H9 (cell line): ENCODE measurements at regions not wholly inside any gene's neighbourhood (a gene's known extent, or its start where the extent isn't known, plus 50 kb on each side); places are given as distances from the start of the nearest gene placed in this dataset.

Experiments
- DNase-seq: peaks from one replicate; pipeline ENCODE4 v3.0.0-alpha.2; 2017
- H2AFZ ChIP-seq: one replicate; pipeline ENCODE4 v1.6.1; 2013; ENCODE audit warnings: mild to moderate bottlenecking, low read length, control low read depth, moderate library complexity
- H2AK5ac ChIP-seq: 2 replicates; pipeline ENCODE4 v1.6.1; 2013; ENCODE audit warnings: low read length, control low read depth, mixed read lengths; ENCODE audit not compliant: insufficient read length
- H2BK120ac ChIP-seq: one replicate; pipeline ENCODE4 v1.6.1; 2013; ENCODE audit warnings: low read depth, mild to moderate bottlenecking, low read length, control low read depth, inconsistent platforms; ENCODE audit not compliant: poor library complexity, severe bottlenecking
- H2BK12ac ChIP-seq: 2 replicates; pipeline ENCODE4 v1.6.1; 2013; ENCODE audit warnings: low read length, control low read depth, mixed read lengths, low read depth; ENCODE audit not compliant: insufficient read length
- H2BK15ac ChIP-seq: 2 replicates; pipeline ENCODE4 v1.6.1; 2013; ENCODE audit warnings: low read depth, low read length, control low read depth
- H2BK20ac ChIP-seq: one replicate; pipeline ENCODE4 v1.6.1; 2013; ENCODE audit warnings: low read depth, mild to moderate bottlenecking, low read length, control low read depth, inconsistent platforms; ENCODE audit not compliant: poor library complexity, severe bottlenecking
- H2BK5ac ChIP-seq: 2 replicates; pipeline ENCODE4 v1.6.1; 2013; ENCODE audit warnings: low read length, control low read depth, mixed read lengths; ENCODE audit not compliant: insufficient read length
- H3K14ac ChIP-seq: 2 replicates; pipeline ENCODE4 v1.6.1; 2013; ENCODE audit warnings: low read length, control low read depth; ENCODE audit not compliant: insufficient read depth
- H3K18ac ChIP-seq: 2 replicates; pipeline ENCODE4 v1.6.1; 2013; ENCODE audit warnings: low read depth, mild to moderate bottlenecking, mixed read lengths, low read length, control low read depth; ENCODE audit not compliant: insufficient read length
- H3K23ac ChIP-seq: 2 replicates; pipeline ENCODE4 v1.6.1; 2013; ENCODE audit warnings: low read length, control low read depth, mixed read lengths, low read depth; ENCODE audit not compliant: insufficient read length
- H3K23me2 ChIP-seq: 2 replicates; pipeline ENCODE4 v1.6.1; 2013; ENCODE audit warnings: low read depth, mild to moderate bottlenecking, mixed read lengths, low read length, control low read depth; ENCODE audit not compliant: insufficient read length, poor library complexity, severe bottlenecking
- H3K27ac ChIP-seq: 2 replicates; pipeline ENCODE4 v1.5.1; 2013; ENCODE audit warnings: low read length, control low read depth, mixed read lengths, low read depth; ENCODE audit not compliant: insufficient read length
- H3K27me3 ChIP-seq: 2 replicates; pipeline ENCODE4 v1.6.1; 2013; ENCODE audit warnings: low read length, control low read depth, inconsistent platforms; ENCODE audit not compliant: insufficient read depth
- H3K4ac ChIP-seq: 2 replicates; pipeline ENCODE4 v1.6.1; 2013; ENCODE audit warnings: low read depth, mild to moderate bottlenecking, control low read depth, inconsistent platforms, low read length, moderate library complexity
- H3K4me1 ChIP-seq: 2 replicates; pipeline ENCODE4 v1.6.1; 2013; ENCODE audit warnings: low read length, control low read depth, inconsistent platforms; ENCODE audit not compliant: insufficient read depth
- H3K4me2 ChIP-seq: 2 replicates; pipeline ENCODE4 v1.6.1; 2013; ENCODE audit warnings: low read length, control low read depth, mixed read lengths; ENCODE audit not compliant: insufficient read length, insufficient read depth
- H3K56ac ChIP-seq: 2 replicates; pipeline ENCODE4 v1.6.1; 2013; ENCODE audit warnings: low read depth, mild to moderate bottlenecking, mixed read lengths, low read length, control low read depth; ENCODE audit not compliant: insufficient read length
- H3K79me1 ChIP-seq: 2 replicates; pipeline ENCODE4 v1.6.1; 2013; ENCODE audit warnings: low read depth, mild to moderate bottlenecking, moderate library complexity, low read length, control low read depth, inconsistent platforms; ENCODE audit not compliant: insufficient read depth, poor library complexity, severe bottlenecking
- H3K79me2 ChIP-seq: 2 replicates; pipeline ENCODE4 v1.6.1; 2013; ENCODE audit warnings: low read length, control low read depth, inconsistent platforms; ENCODE audit not compliant: insufficient read depth
- H3K9ac ChIP-seq: 2 replicates; pipeline ENCODE4 v1.6.1; 2013; ENCODE audit warnings: low read length, control low read depth, mixed read lengths; ENCODE audit not compliant: insufficient read length; ENCODE audit errors: extremely low read depth
- H3K9me3 ChIP-seq: one replicate; pipeline ENCODE4 v1.6.1; 2013; ENCODE audit warnings: low read depth, low read length, inconsistent platforms; ENCODE audit not compliant: control insufficient read depth
- H3T11ph ChIP-seq: one replicate; pipeline ENCODE4 v1.6.1; 2013; ENCODE audit warnings: mild to moderate bottlenecking, low read length, control low read depth, inconsistent platforms
- H4K20me1 ChIP-seq: one replicate; pipeline ENCODE4 v1.6.1; 2013; ENCODE audit not compliant: control insufficient read depth, insufficient read length, insufficient read depth
- H4K5ac ChIP-seq: 2 replicates; pipeline ENCODE4 v1.6.1; 2013; ENCODE audit warnings: low read depth, mild to moderate bottlenecking, mixed read lengths, low read length, control low read depth; ENCODE audit not compliant: insufficient read length
- H4K8ac ChIP-seq: replicated peaks from 2 replicates; pipeline ENCODE4 v1.6.1; 2013; ENCODE audit warnings: low read length, control low read depth, mixed read lengths, low read depth; ENCODE audit not compliant: insufficient read length
- H4K91ac ChIP-seq: 2 replicates; pipeline ENCODE4 v1.6.1; 2013; ENCODE audit warnings: low read depth, mild to moderate bottlenecking, moderate library complexity, mixed read lengths, low read length, control low read depth; ENCODE audit not compliant: insufficient read length
- H3K27ac Mint-ChIP-seq, 3 experiments: 2 replicates in 2 of 3; 3 replicates in 1 of 3; pipeline ENCODE4 v1.8.0; 2020 to 2021; ENCODE audit warnings: mixed read lengths in 3 of 3, mild to moderate bottlenecking in 1 of 3, moderate library complexity in 1 of 3
- H3K27me3 Mint-ChIP-seq: 2 replicates; pipeline ENCODE4 v1.8.0; 2021; ENCODE audit warnings: low read depth, mild to moderate bottlenecking, moderate library complexity, mixed read lengths
- H3K36me3 Mint-ChIP-seq, 3 experiments: 2 replicates in 2 of 3; 3 replicates in 1 of 3; pipeline ENCODE4 v1.8.0; 2020 to 2021; ENCODE audit warnings: low read depth in 3 of 3, mixed read lengths in 3 of 3; ENCODE audit not compliant: insufficient read depth in 1 of 3
- H3K4me1 Mint-ChIP-seq, 2 experiments: 2 replicates each; pipeline ENCODE4 v1.8.0; 2020; ENCODE audit warnings: mixed read lengths in 2 of 2
- H3K4me3 Mint-ChIP-seq, 2 experiments: 2 replicates in 1 of 2; 3 replicates in 1 of 2; pipeline ENCODE4 v1.8.0; 2020 to 2021; ENCODE audit warnings: mild to moderate bottlenecking in 2 of 2, mixed read lengths in 2 of 2, moderate library complexity in 1 of 2
- H3K9me3 Mint-ChIP-seq, 2 experiments: 2 replicates in 1 of 2; 3 replicates in 1 of 2; pipeline ENCODE4 v1.8.0; 2020; ENCODE audit warnings: mild to moderate bottlenecking in 2 of 2, mixed read lengths in 2 of 2, moderate library complexity in 1 of 2
- whole genome bisulfite sequencing: extraction: QIAGEN DNeasy Blood & Tissue Kit; methylation state at CpG from one replicate; pipeline ENCODE4 v1.1.7; 2013; ENCODE audit warnings: missing lambda C conversion rate, low lambda C conversion rate, mixed read lengths; ENCODE audit not compliant: insufficient read length; ENCODE audit errors: extremely low coverage; 5-methylcytosine and 5-hydroxymethylcytosine counted together
- TF ChIP-seq, protein P1 (sequence below): fragments of 200-600 bp; sonication (generic); conservative IDR thresholded peaks from 3 replicates; pipeline ENCODE4 v1.8.0; 2021; ENCODE audit warnings: antibody characterized with exemption, mild to moderate bottlenecking

DNA sequence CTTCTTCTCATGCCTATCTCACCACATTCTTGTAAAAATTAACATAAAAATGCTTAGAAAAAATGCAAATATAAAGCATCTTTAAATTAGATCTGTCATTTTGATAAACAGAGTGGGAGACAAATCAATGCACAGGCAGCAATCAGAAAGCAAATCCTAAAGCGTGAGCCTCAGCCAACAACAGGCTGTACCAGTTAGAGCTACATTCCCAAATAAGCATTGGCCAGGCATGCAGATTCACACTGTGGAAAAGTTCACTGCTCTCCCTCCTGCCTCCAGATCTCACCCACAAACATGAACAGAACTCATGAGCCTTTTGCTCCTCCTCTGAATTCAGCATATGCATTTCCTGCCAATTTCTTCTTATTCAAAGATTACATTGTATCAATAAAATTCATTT is 115.2 kb upstream of the FAT3 start:
- H3K4me2 ChIP-seq, result no peak overlapping the region
- WGBS, result no CpG with 5 or more reads among the region's 1 CpG

More for the DNA sequence above, 115.2 kb upstream of the FAT3 start:
- no peak overlapping the region for H3K18ac ChIP-seq
- TF ChIP-seq, protein P1, sequence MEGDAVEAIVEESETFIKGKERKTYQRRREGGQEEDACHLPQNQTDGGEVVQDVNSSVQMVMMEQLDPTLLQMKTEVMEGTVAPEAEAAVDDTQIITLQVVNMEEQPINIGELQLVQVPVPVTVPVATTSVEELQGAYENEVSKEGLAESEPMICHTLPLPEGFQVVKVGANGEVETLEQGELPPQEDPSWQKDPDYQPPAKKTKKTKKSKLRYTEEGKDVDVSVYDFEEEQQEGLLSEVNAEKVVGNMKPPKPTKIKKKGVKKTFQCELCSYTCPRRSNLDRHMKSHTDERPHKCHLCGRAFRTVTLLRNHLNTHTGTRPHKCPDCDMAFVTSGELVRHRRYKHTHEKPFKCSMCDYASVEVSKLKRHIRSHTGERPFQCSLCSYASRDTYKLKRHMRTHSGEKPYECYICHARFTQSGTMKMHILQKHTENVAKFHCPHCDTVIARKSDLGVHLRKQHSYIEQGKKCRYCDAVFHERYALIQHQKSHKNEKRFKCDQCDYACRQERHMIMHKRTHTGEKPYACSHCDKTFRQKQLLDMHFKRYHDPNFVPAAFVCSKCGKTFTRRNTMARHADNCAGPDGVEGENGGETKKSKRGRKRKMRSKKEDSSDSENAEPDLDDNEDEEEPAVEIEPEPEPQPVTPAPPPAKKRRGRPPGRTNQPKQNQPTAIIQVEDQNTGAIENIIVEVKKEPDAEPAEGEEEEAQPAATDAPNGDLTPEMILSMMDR, result no peak
- H3K79me2 ChIP-seq, result no peaks in the 10 kb centered on the region
- no peaks in the 10 kb centered on the region for H4K20me1 ChIP-seq
- peaks cover 0 to 12% (median 4%) of the 10 kb centered on the region in 3 experiments; a peak in 4 of 7 replicates for H3K36me3 Mint-ChIP-seq
- no peak overlapping the region for H3K14ac ChIP-seq
- no peak overlapping the region for H3K4ac ChIP-seq
- H2BK15ac ChIP-seq, result no peak overlapping the region
- peak overlapping the region in 1 of 3 experiments; percentile 21; a peak in 4 of 7 replicates for H3K27ac Mint-ChIP-seq
- no peak overlapping the region for H2BK12ac ChIP-seq
- no peak overlapping the region for H2AFZ ChIP-seq
- H3K23ac ChIP-seq, result no peak overlapping the region
- no peak overlapping the region for H2BK20ac ChIP-seq
- H3T11ph ChIP-seq, result no peak overlapping the region
- no peaks in the 10 kb centered on the region for H3K27me3 Mint-ChIP-seq
- H3K27me3 ChIP-seq, result no peaks in the 10 kb centered on the region
- H2BK120ac ChIP-seq, result no peak overlapping the region
- peaks cover 29 to 31% of the 10 kb centered on the region in 2 experiments for H3K4me1 Mint-ChIP-seq
- H3K23me2 ChIP-seq, result no peaks in the 10 kb centered on the region
- no peaks in the 10 kb centered on the region for H3K9me3 ChIP-seq
- no peak overlapping the region for H4K91ac ChIP-seq
- H3K9me3 Mint-ChIP-seq, result peaks cover 6 to 11% of the 10 kb centered on the region in 2 experiments
- H2AK5ac ChIP-seq, result no peak overlapping the region
- DNase-seq, result no peak
- no peak overlapping the region for H3K56ac ChIP-seq
- H4K5ac ChIP-seq, result no peak overlapping the region
- H3K79me1 ChIP-seq, result no peaks in the 10 kb centered on the region
- H3K9ac ChIP-seq, result no peak overlapping the region
- no peak overlapping the region for H3K4me3 Mint-ChIP-seq
- H4K8ac ChIP-seq, result no peak overlapping the region
- no peak overlapping the region for H3K27ac ChIP-seq
- no peak overlapping the region for H2BK5ac ChIP-seq
- H3K4me1 ChIP-seq, result peaks cover 9% of the 10 kb centered on the region
